Caco-2 (cell line): ENCODE measurements at regions not wholly inside any gene's neighbourhood (a gene's known extent, or its start where the extent isn't known, plus 50 kb on each side); places are given as distances from the start of the nearest gene placed in this dataset.

Source experiments
- BruUV-seq: library from RNA; stranded (reverse); fragments of 400-500 nt; replicated peaks from 2 replicates; lab custom pipeline; 2021; lab: Mats Ljungman, UMichigan
- CTCF ChIA-PET: fragments of 300-600 bp; sonication (Branson Sonifier 250); formaldehyde crosslinking; loops from one replicate; lab custom pipeline; 2022; ENCODE audit warnings: antibody characterized with exemption; lab: Charles Lee
- POLR2A ChIA-PET: fragments of 300-600 bp; sonication (Branson Sonifier 250); formaldehyde crosslinking; loops from one replicate; lab custom pipeline; 2022; ENCODE audit warnings: antibody characterized with exemption; lab: Charles Lee
- DNase-seq, 2 experiments: peaks; one replicate each; pipeline versions ENCODE4 v3.0.0 to v3.0.0-alpha.2; 2020 to 2022
- H3K27me3 ChIP-seq: replicated peaks from 2 replicates; pipeline ENCODE4 v1.6.0; 2011; ENCODE audit warnings: low read length; ENCODE audit not compliant: control insufficient read depth, insufficient read depth
- H3K36me3 ChIP-seq: 2 replicates; pipeline ENCODE4 v1.5.1; 2011; ENCODE audit warnings: low read length; ENCODE audit not compliant: control insufficient read depth, insufficient read depth
- H3K4me1 ChIP-seq: fragments of 250-450 bp; sonication (Bioruptor Pico); 2 replicates; pipeline ENCODE4 v1.5.1; 2020; ENCODE audit warnings: mild to moderate bottlenecking
- H3K4me3 ChIP-seq: 2 replicates; pipeline ENCODE4 v1.5.1; 2011; ENCODE audit warnings: low read depth, mild to moderate bottlenecking, control low read depth, low read length
- H3K9me3 ChIP-seq: fragments of 250-450 bp; sonication (Bioruptor Pico); 2 replicates; pipeline ENCODE4 v1.5.1; 2020; ENCODE audit warnings: mild to moderate bottlenecking, moderate library complexity
- H3K27ac Mint-ChIP-seq: one replicate; pipeline ENCODE4 v1.8.0; 2022; ENCODE audit warnings: mixed read lengths; ENCODE audit not compliant: unreplicated experiment
- H3K27me3 Mint-ChIP-seq: one replicate; pipeline ENCODE4 v1.8.0; 2022; ENCODE audit warnings: mixed read lengths; ENCODE audit not compliant: insufficient read depth, unreplicated experiment
- H3K36me3 Mint-ChIP-seq: one replicate; pipeline ENCODE4 v1.8.0; 2022; ENCODE audit warnings: mild to moderate bottlenecking, mixed read lengths; ENCODE audit not compliant: insufficient read depth, unreplicated experiment
- H3K4me1 Mint-ChIP-seq: one replicate; pipeline ENCODE4 v1.8.0; 2022; ENCODE audit warnings: low read depth, mixed read lengths; ENCODE audit not compliant: unreplicated experiment
- H3K4me3 Mint-ChIP-seq: one replicate; pipeline ENCODE4 v1.8.0; 2022; ENCODE audit warnings: mild to moderate bottlenecking, moderate library complexity, mixed read lengths; ENCODE audit not compliant: unreplicated experiment
- H3K9me3 Mint-ChIP-seq: one replicate; pipeline ENCODE4 v1.8.0; 2022; ENCODE audit warnings: mixed read lengths; ENCODE audit not compliant: unreplicated experiment
- intact Hi-C: fragments of 100-400 bp; cut with micrococcal nuclease; formaldehyde crosslinking; loops from one replicate; pipeline ENCODE4 v1.10.0; 2022; ENCODE audit not compliant: unreplicated experiment
- TF ChIP-seq, protein P1 (sequence below), 2 experiments: fragments of 200-600 bp in 1 of 2; IDR thresholded peaks; 1 replicate in 1 of 2; 2 replicates in 1 of 2; pipeline versions ENCODE4 v1.5.1 to v1.8.0; 2011 to 2022; ENCODE audit warnings: antibody characterized with exemption in 1 of 2, control low read depth in 1 of 2, inconsistent platforms in 1 of 2, low read depth in 1 of 2, low read length in 1 of 2, mild to moderate bottlenecking in 1 of 2, moderate library complexity in 1 of 2; ENCODE audit not compliant: insufficient read depth in 1 of 2, severe bottlenecking in 1 of 2, unreplicated experiment in 1 of 2

DNA sequence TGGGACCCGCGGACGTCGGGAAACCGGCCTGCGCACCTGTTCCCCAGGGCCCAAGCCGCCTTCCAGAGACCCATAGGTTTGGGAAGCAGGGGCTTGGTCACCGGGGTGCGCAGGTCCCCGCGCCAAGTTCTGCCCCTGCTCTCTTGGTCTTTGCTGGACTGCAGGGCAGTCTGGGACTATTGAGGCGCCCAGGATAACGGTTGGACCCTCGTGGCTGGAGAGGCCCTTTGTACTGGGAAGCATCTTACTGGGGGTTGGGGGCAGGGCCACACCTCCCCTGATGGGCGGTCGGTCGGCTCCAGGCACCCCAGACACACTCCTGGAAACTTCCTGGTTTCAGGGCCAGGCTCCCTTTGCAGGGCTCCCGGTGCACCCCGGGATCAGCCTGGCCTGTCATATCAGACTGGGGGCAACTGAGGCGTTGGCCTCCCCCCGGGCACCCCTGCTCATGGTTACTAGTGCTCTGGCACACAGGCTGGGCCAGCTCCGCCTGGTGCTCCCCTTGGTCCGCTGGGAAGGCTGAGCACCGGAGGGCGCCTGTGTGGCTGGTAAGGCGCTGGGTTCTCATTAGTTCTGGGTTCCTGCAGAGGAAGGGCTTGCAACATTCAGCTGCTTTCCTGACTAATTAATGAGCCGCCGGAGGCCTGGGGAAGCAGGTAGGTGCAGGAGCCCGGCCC is 1250.5 kb downstream of the BRD1 start:
- POLR2A ChIA-PET, result no interaction called here
- Mint-ChIP-seq H3K4me3 (no peak overlapping the region), H3K36me3 (peaks cover 9% of the 10 kb centered on the region), H3K27ac (no peak overlapping the region), H3K4me1 (no peaks in the 10 kb centered on the region), H3K9me3 (peaks cover 3% of the 10 kb centered on the region), H3K27me3 (no peaks in the 10 kb centered on the region)
- TF ChIP-seq, protein P1, sequence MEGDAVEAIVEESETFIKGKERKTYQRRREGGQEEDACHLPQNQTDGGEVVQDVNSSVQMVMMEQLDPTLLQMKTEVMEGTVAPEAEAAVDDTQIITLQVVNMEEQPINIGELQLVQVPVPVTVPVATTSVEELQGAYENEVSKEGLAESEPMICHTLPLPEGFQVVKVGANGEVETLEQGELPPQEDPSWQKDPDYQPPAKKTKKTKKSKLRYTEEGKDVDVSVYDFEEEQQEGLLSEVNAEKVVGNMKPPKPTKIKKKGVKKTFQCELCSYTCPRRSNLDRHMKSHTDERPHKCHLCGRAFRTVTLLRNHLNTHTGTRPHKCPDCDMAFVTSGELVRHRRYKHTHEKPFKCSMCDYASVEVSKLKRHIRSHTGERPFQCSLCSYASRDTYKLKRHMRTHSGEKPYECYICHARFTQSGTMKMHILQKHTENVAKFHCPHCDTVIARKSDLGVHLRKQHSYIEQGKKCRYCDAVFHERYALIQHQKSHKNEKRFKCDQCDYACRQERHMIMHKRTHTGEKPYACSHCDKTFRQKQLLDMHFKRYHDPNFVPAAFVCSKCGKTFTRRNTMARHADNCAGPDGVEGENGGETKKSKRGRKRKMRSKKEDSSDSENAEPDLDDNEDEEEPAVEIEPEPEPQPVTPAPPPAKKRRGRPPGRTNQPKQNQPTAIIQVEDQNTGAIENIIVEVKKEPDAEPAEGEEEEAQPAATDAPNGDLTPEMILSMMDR (IDR thresholded peaks at IDR 0.05; ENCODE audit: insufficient read depth in 1 of 2, low read depth in 1 of 2, low read length in 1 of 2, severe bottlenecking in 1 of 2, unreplicated experiment in 1 of 2), result no peak
- CTCF ChIA-PET, result no interaction called here
- no peaks in the 10 kb centered on the region for H3K36me3 ChIP-seq
- no peaks in the 10 kb centered on the region for H3K9me3 ChIP-seq
- BruUV-seq, result no TSS peak
- intact Hi-C loops, result no loop called here
- H3K4me3 ChIP-seq, result no peak overlapping the region
- DNase-seq, result no peak
- no peaks in the 10 kb centered on the region for H3K4me1 ChIP-seq
- H3K27me3 ChIP-seq, result no peaks in the 10 kb centered on the region

DNA sequence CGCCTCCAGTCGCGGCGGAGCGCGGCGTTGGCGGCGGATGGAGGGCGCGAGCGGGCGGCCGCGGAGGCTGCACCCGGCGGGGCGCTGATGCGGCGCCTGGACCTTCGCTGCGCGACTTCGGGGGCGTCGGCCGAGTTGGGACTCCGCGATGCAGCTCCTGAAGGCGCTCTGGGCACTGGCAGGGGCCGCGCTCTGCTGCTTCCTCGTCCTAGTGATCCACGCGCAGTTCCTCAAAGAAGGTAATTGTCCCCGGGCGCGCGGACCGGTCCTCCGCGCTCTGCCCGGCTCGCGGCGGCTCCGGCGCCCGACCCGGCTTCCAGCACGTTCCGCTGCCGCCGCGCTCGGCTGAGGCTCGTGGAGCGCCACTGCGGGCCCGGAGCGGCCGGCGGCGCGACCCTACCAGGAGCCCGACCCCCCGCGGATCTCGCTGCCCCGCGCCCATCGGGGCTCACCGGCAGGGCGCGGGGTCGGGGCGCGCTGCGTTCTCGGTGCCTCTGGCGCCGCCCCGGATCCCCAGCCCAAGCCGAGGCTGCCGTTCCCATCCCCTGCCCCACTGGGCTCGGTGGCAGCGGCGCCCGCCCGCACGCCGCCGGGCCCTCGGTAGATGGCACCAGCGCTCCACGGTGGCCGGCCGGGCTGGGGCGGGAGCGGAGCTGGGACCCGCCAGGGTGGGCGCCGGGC is 1251.2 kb downstream of the BRD1 start:
- intact Hi-C loops, result no loop called here
- ChIA-PET CTCF (no interaction called here), POLR2A (no interaction called here)
- Histone ChIP-seq H3K36me3 (no peaks in the 10 kb centered on the region), H3K27me3 (no peaks in the 10 kb centered on the region), H3K4me1 (no peaks in the 10 kb centered on the region), H3K4me3 (no peak overlapping the region), H3K9me3 (no peaks in the 10 kb centered on the region)
- Mint-ChIP-seq H3K27me3 (no peaks in the 10 kb centered on the region), H3K9me3 (peaks cover 10% of the 10 kb centered on the region), H3K4me3 (no peak overlapping the region), H3K4me1 (no peaks in the 10 kb centered on the region), H3K36me3 (peaks cover 9% of the 10 kb centered on the region), H3K27ac (no peak overlapping the region)
- BruUV-seq, result no TSS peak
- TF ChIP-seq, protein P1 (IDR thresholded peaks at IDR 0.05; ENCODE audit: insufficient read depth in 1 of 2, low read depth in 1 of 2, low read length in 1 of 2, severe bottlenecking in 1 of 2, unreplicated experiment in 1 of 2), result no peak
- DNase-seq, result no peak

DNA sequence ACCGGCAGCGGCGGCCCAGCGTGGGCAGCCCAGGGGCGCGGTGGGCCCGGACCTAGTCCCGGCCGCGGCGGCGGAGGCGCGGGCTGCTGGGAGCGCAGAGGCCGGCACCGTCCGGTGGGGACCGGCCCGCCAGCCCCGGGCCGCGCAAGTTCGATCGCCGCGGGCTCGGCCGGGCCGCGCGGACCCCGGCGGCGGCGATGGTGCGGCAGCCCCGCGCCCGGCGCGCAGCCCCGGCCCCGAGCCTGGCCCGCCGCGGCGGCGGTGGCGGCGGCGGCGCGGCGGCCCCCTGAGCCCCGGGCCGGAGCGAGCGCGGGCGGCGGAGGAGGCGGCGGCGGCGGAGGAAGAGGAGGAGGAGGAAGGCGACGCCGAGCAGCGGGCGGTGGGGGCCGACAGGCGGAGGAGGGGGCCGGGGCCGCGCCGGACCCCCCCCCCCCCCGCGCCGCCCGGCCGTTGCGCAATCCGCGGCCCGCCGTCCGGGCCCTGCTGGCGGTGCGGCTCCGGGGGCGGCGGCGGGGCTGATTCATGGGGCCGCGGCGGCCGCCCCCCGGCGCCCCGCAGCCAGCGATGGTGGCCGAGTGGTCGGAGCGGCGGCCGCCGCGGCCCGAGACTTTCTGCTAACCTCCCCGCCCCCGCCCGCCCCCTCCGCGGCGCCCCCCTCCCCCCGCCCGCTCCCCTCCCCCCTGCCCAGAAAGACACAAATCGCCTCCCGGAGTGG is 1251.9 kb downstream of the BRD1 start:
- Mint-ChIP-seq H3K4me3 (no peak overlapping the region), H3K4me1 (no peaks in the 10 kb centered on the region), H3K27ac (no peak overlapping the region), H3K36me3 (peaks cover 9% of the 10 kb centered on the region), H3K27me3 (no peaks in the 10 kb centered on the region), H3K9me3 (peaks cover 15% of the 10 kb centered on the region)
- peaks cover 2% of the 10 kb centered on the region; the same call in 1 of the 2 replicates for H3K9me3 ChIP-seq
- H3K27me3 ChIP-seq, result no peaks in the 10 kb centered on the region
- ChIA-PET CTCF (no interaction called here), POLR2A (no interaction called here)
- no peaks in the 10 kb centered on the region for H3K4me1 ChIP-seq
- no peak for DNase-seq
- no peaks in the 10 kb centered on the region for H3K36me3 ChIP-seq
- TF ChIP-seq, protein P1 (IDR thresholded peaks at IDR 0.05; ENCODE audit: insufficient read depth in 1 of 2, low read depth in 1 of 2, low read length in 1 of 2, severe bottlenecking in 1 of 2, unreplicated experiment in 1 of 2), result no peak
- intact Hi-C loops, result no loop called here
- no TSS peak for BruUV-seq
- H3K4me3 ChIP-seq, result no peak overlapping the region
